ENCODE measurements at regions not wholly inside any gene's neighbourhood (a gene's known extent, or its start where the extent isn't known, plus 50 kb on each side); places are given as distances from the start of the nearest gene placed in this dataset.

- no TSS peak for BruUV-seq (replicated peaks)
- Histone ChIP-seq H3K56ac (ENCODE audit: extremely low read depth, insufficient read depth, low read length) (no peak overlapping the region), H3K27ac (ENCODE audit: insufficient read depth, low read length) (no peak overlapping the region), H3K4ac (ENCODE audit: low read depth, low read length) (no peak overlapping the region), H3K9me3 (ENCODE audit: control insufficient read depth, insufficient read depth, low read length) (no peaks in the 10 kb centered on the region), H3K36me3 (ENCODE audit: control insufficient read depth, insufficient read depth, low read length) (no peaks in the 10 kb centered on the region), H2BK15ac (ENCODE audit: low read depth, low read length) (no peak overlapping the region), H2AFZ (replicated peaks; ENCODE audit: low read length, poor library complexity) (no peak overlapping the region), H3K4me1 (ENCODE audit: control insufficient read depth, insufficient read depth, low read length) (no peaks in the 10 kb centered on the region), H3K9ac (ENCODE audit: low read depth, low read length) (no peak overlapping the region), H2BK5ac (ENCODE audit: low read depth, low read length, poor library complexity, severe bottlenecking) (no peak overlapping the region), H2BK120ac (ENCODE audit: low read depth, low read length) (no peak overlapping the region), H2BK20ac (ENCODE audit: low read depth, low read length) (no peak overlapping the region), H3K23ac (ENCODE audit: low read depth, low read length) (no peak overlapping the region), H3K9me1 (ENCODE audit: insufficient read depth, low read length) (no peaks in the 10 kb centered on the region), H2AK9ac (replicated peaks; ENCODE audit: low read depth, low read length, poor library complexity) (no peak overlapping the region), H3K4me2 (ENCODE audit: low read depth, low read length) (no peak overlapping the region), H2AK5ac (ENCODE audit: low read depth, low read length) (no peak overlapping the region), H4K5ac (ENCODE audit: low read depth, low read length) (no peak overlapping the region), H3K27me3 (ENCODE audit: control insufficient read depth, insufficient read depth, low read length) (peaks cover 4% of the 10 kb centered on the region), H3K4me3 (ENCODE audit: insufficient read depth, low read depth, low read length) (no peak overlapping the region), H3K14ac (replicated peaks; ENCODE audit: low read depth, low read length) (no peak overlapping the region), H3K18ac (ENCODE audit: low read depth, low read length) (no peak overlapping the region), H4K20me1 (ENCODE audit: insufficient read depth, low read length) (no peaks in the 10 kb centered on the region), H3K79me1 (ENCODE audit: low read depth in 1 of 2, low read length in 2 of 2) (no peaks in the 10 kb centered on the region), H4K8ac (ENCODE audit: low read depth in 2 of 2, low read length in 2 of 2) (no peak overlapping the region), H4K91ac (ENCODE audit: insufficient read depth, low read depth, low read length) (no peak overlapping the region)
- ATAC-seq (ENCODE audit: low read depth) = no peak
- in situ Hi-C loops (cut with MboI; ENCODE audit: low sequenced_read_pairs) (no loop called here), dilution Hi-C loops (cut with HindIII; ENCODE audit: low sequenced_read_pairs, unreplicated experiment) (no loop called here), intact Hi-C loops (cut with micrococcal nuclease) (no loop called here)
- DNase-seq = no peak
- ChIA-PET POLR2A (ENCODE audit: unreplicated experiment) (no interaction called here), CTCF (no interaction called here)
- TF ChIP-seq, protein P1, sequence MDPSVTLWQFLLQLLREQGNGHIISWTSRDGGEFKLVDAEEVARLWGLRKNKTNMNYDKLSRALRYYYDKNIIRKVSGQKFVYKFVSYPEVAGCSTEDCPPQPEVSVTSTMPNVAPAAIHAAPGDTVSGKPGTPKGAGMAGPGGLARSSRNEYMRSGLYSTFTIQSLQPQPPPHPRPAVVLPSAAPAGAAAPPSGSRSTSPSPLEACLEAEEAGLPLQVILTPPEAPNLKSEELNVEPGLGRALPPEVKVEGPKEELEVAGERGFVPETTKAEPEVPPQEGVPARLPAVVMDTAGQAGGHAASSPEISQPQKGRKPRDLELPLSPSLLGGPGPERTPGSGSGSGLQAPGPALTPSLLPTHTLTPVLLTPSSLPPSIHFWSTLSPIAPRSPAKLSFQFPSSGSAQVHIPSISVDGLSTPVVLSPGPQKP (IDR thresholded peaks at IDR 0.05; ENCODE audit: borderline replicate concordance, low read depth, low read length) = no peak
- TF ChIP-seq FOS (IDR thresholded peaks at IDR 0.05; ENCODE audit: low read depth, low read length) = no peak
- TF ChIP-seq BHLHE40 (IDR thresholded peaks at IDR 0.05; ENCODE audit: low read depth, low read length) = no peak
- no peak for TF ChIP-seq RCOR1 (IDR thresholded peaks at IDR 0.05; ENCODE audit: insufficient replicate concordance, low read length)
- no peak for TF ChIP-seq CHD1 (IDR thresholded peaks at IDR 0.05; ENCODE audit: low read depth, low read length)
- TF ChIP-seq CEBPB (IDR thresholded peaks at IDR 0.05; ENCODE audit: low read depth, low read length) = no peak
- TF ChIP-seq SMC3 (IDR thresholded peaks at IDR 0.05; ENCODE audit: low read depth, low read length) = no peak
- no peak for TF ChIP-seq RFX5 (IDR thresholded peaks at IDR 0.05; ENCODE audit: low read depth, low read length)
- TF ChIP-seq MAZ (IDR thresholded peaks at IDR 0.05; ENCODE audit: borderline replicate concordance, low read depth, low read length) = no peak
- TF ChIP-seq CTCF (conservative IDR thresholded peaks at IDR 0.05; ENCODE audit: low read depth, low read length) = no peak
- TF ChIP-seq RAD21 (IDR thresholded peaks at IDR 0.05; ENCODE audit: low read length) = no peak
- TF ChIP-seq NFE2L2 (IDR thresholded peaks at IDR 0.05; ENCODE audit: low read depth, low read length) = no peak
- TF ChIP-seq, protein P2, sequence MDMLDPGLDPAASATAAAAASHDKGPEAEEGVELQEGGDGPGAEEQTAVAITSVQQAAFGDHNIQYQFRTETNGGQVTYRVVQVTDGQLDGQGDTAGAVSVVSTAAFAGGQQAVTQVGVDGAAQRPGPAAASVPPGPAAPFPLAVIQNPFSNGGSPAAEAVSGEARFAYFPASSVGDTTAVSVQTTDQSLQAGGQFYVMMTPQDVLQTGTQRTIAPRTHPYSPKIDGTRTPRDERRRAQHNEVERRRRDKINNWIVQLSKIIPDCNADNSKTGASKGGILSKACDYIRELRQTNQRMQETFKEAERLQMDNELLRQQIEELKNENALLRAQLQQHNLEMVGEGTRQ (IDR thresholded peaks at IDR 0.05; ENCODE audit: low read depth, low read length) = no peak
- no peak for TF ChIP-seq MAFK (IDR thresholded peaks at IDR 0.05; ENCODE audit: low read depth, low read length)
- no peak for TF ChIP-seq POLR2A (IDR thresholded peaks at IDR 0.05; ENCODE audit: low read depth, low read length)
- TF ChIP-seq MXI1 (IDR thresholded peaks at IDR 0.05; ENCODE audit: borderline replicate concordance, low read depth, low read length) = no peak
- WGBS, 2 experiments (ENCODE audit: extremely low coverage in 2 of 2, insufficient read length in 1 of 2) = no CpG with 5 or more reads among the region's 9 CpGs
Observed at GRCh38 chr6:27674882-27675281, 202.0 kb upstream of the ZNF184 start.

Data from IMR-90 (cell line).